SK-N-SH (cell line): ENCODE measurements at regions not wholly inside any gene's neighbourhood (a gene's known extent, or its start where the extent isn't known, plus 50 kb on each side); places are given as distances from the start of the nearest gene placed in this dataset.

Experiments
- CTCF ChIA-PET: fragments of 300-600, 350-600 bp; formaldehyde crosslinking; extraction: SDS; loops from one replicate; lab custom pipeline; 2021; lab: Yijun Ruan, JAX
- POLR2A ChIA-PET: fragments of 350-600 bp; sonication (Branson Sonifier 250); formaldehyde crosslinking; extraction: SDS; loops from one replicate; lab custom pipeline; 2020; ENCODE audit warnings: antibody characterized with exemption, inconsistent platforms; lab: Yijun Ruan, JAX
- DNase-seq: peaks from one replicate; pipeline ENCODE4 v3.0.0; 2012
- H2AFZ ChIP-seq: fragments of 200-600 bp; sonication (generic); 2 replicates; pipeline ENCODE4 v1.8.1; 2016; ENCODE audit warnings: antibody characterized with exemption, mild to moderate bottlenecking, low read depth
- H3F3A ChIP-seq: fragments of 200-600 bp; sonication (generic); replicated peaks from 2 replicates; pipeline ENCODE3; 2016; ENCODE audit warnings: antibody characterized with exemption, mild to moderate bottlenecking; ENCODE audit not compliant: insufficient read depth
- H3K27ac ChIP-seq, 2 experiments: fragments of 200-500 bp in 1 of 2; fragments of 200-600 bp in 1 of 2; sonication (Bioruptor generic) in 1 of 2; sonication (generic), shearing (Covaris generic) in 1 of 2; 2 replicates each; pipeline versions ENCODE4 v1.5.1 to v1.6.1; 2014 to 2016; ENCODE audit warnings: low read depth in 2 of 2, inconsistent platforms in 1 of 2, low read length in 1 of 2, mild to moderate bottlenecking in 1 of 2, mixed read lengths in 1 of 2
- H3K27me3 ChIP-seq: fragments of 200-600 bp; sonication (generic), shearing (Covaris generic); 2 replicates; pipeline ENCODE4 v1.6.1; 2016; ENCODE audit warnings: mixed run types; ENCODE audit not compliant: insufficient read depth
- H3K36me3 ChIP-seq, 2 experiments: fragments of 200-500 bp in 1 of 2; fragments of 200-600 bp in 1 of 2; sonication (Bioruptor generic) in 1 of 2; sonication (generic) in 1 of 2; replicated peaks in 1 of 2; 2 replicates each; pipeline versions ENCODE3 to v1.5.1; 2014 to 2016; ENCODE audit warnings: low read length in 1 of 2, mild to moderate bottlenecking in 1 of 2; ENCODE audit not compliant: insufficient read depth in 2 of 2, control insufficient read depth in 1 of 2
- H3K4me1 ChIP-seq, 2 experiments: fragments of 200-500 bp in 1 of 2; fragments of 200-600 bp in 1 of 2; sonication (Bioruptor generic) in 1 of 2; sonication (generic), shearing (Covaris generic) in 1 of 2; 2 replicates each; pipeline versions ENCODE4 v1.5.1 to v1.6.1; 2014 to 2016; ENCODE audit warnings: low read depth in 1 of 2, low read length in 1 of 2, mixed run types in 1 of 2; ENCODE audit not compliant: insufficient read depth in 2 of 2, control insufficient read depth in 1 of 2
- H3K4me2 ChIP-seq: fragments of 200-600 bp; sonication (generic), shearing (Covaris generic); 2 replicates; pipeline ENCODE4 v1.6.1; 2017; ENCODE audit warnings: mixed run types
- H3K4me3 ChIP-seq, 2 experiments: fragments of 200-500 bp in 1 of 2; fragments of 200-600 bp in 1 of 2; sonication (Bioruptor generic) in 1 of 2; sonication (generic), shearing (Covaris generic) in 1 of 2; 2 replicates each; pipeline versions ENCODE4 v1.5.1 to v1.8.1; 2014 to 2016; ENCODE audit warnings: low read depth in 2 of 2, inconsistent platforms in 1 of 2, low read length in 1 of 2, mild to moderate bottlenecking in 1 of 2, mixed read lengths in 1 of 2, moderate library complexity in 1 of 2
- H3K79me2 ChIP-seq: fragments of 200-600 bp; sonication (generic); 2 replicates; pipeline ENCODE4 v1.8.1; 2017; ENCODE audit warnings: mild to moderate bottlenecking; ENCODE audit not compliant: insufficient read depth
- H3K9ac ChIP-seq: fragments of 200-600 bp; sonication (generic); 2 replicates; pipeline ENCODE4 v1.6.1; 2017; ENCODE audit warnings: mixed run types
- H3K9me2 ChIP-seq: fragments of 200-600 bp; sonication (generic); 2 replicates; pipeline ENCODE4 v1.6.1; 2017; ENCODE audit warnings: mixed run types
- H3K9me3 ChIP-seq: fragments of 200-600 bp; sonication (generic); 2 replicates; pipeline ENCODE4 v1.6.1; 2017; ENCODE audit warnings: mixed run types, mild to moderate bottlenecking, moderate library complexity
- H4K20me1 ChIP-seq: fragments of 200-600 bp; sonication (generic); 2 replicates; pipeline ENCODE4 v1.6.1; 2017; ENCODE audit warnings: mild to moderate bottlenecking, mixed run types; ENCODE audit not compliant: insufficient read depth
- EP300 ChIP-seq, 2 experiments: IDR thresholded peaks; 2 replicates each; pipeline versions ENCODE4 v1.4.0 to v1.6.1; 2012; ENCODE audit warnings: borderline replicate concordance in 1 of 2, low read depth in 1 of 2, low read length in 1 of 2
- EZH2phosphoT487 ChIP-seq: fragments of 200-600 bp; sonication (generic); IDR thresholded peaks from 2 replicates; pipeline ENCODE4 v1.6.1; 2017; ENCODE audit warnings: low read depth, mixed run types, mild to moderate bottlenecking, antibody characterized with exemption, moderate library complexity, borderline replicate concordance
- FOXJ3 ChIP-seq: sonication (generic); formaldehyde crosslinking; IDR thresholded peaks from 2 replicates; pipeline ENCODE4 v1.5.1; 2020; ENCODE audit warnings: mild to moderate bottlenecking, missing genetic modification reagents
- FOXM1 ChIP-seq: IDR thresholded peaks from 2 replicates; pipeline ENCODE4 v1.4.0; 2012; ENCODE audit warnings: low read depth, mild to moderate bottlenecking
- GATA2 ChIP-seq: sonication (generic); formaldehyde crosslinking; IDR thresholded peaks from 2 replicates; pipeline ENCODE4 v1.5.0; 2020; ENCODE audit warnings: mild to moderate bottlenecking, missing genetic modification reagents
- JUND ChIP-seq: IDR thresholded peaks from 2 replicates; pipeline ENCODE4 v1.4.0; 2012
- MEF2A ChIP-seq: IDR thresholded peaks from 2 replicates; pipeline ENCODE4 v1.4.0; 2012; ENCODE audit warnings: low read depth, borderline replicate concordance
- MXI1 ChIP-seq: IDR thresholded peaks from 2 replicates; pipeline ENCODE4 v1.6.1; 2012; ENCODE audit warnings: mild to moderate bottlenecking, low read depth, low read length, improper control_type of control experiment
- NFIC ChIP-seq: IDR thresholded peaks from 2 replicates; pipeline ENCODE4 v1.4.0; 2012; ENCODE audit warnings: borderline replicate concordance
- PBX3 ChIP-seq: IDR thresholded peaks from 2 replicates; pipeline ENCODE4; 2012
- POLR2AphosphoS5 ChIP-seq: IDR thresholded peaks from 2 replicates; pipeline ENCODE4 v1.6.1; 2012; ENCODE audit warnings: low read depth, low read length
- RAD21 ChIP-seq: IDR thresholded peaks from 2 replicates; pipeline ENCODE4 v1.6.1; 2012; ENCODE audit warnings: mild to moderate bottlenecking, low read length
- SMC3 ChIP-seq: IDR thresholded peaks from 2 replicates; pipeline ENCODE4 v1.6.1; 2012; ENCODE audit warnings: low read depth, low read length, improper control_type of control experiment
- TAF1 ChIP-seq: IDR thresholded peaks from 2 replicates; pipeline ENCODE4 v1.6.1; 2012; ENCODE audit warnings: low read depth, mild to moderate bottlenecking, low read length, moderate library complexity, borderline replicate concordance
- TEAD4 ChIP-seq: IDR thresholded peaks from 2 replicates; pipeline ENCODE4 v1.4.0; 2012; ENCODE audit warnings: mild to moderate bottlenecking, borderline replicate concordance; ENCODE audit not compliant: insufficient read depth
- WGBS: methylation state at CpG from one replicate; pipeline ENCODE4 v1.1.6; 2017; ENCODE audit warnings: low lambda C conversion rate; 5-methylcytosine and 5-hydroxymethylcytosine counted together
- TF ChIP-seq, protein P1 (sequence below): fragments of 150-350 bp; IDR thresholded peaks from 2 replicates; pipeline ENCODE4 v1.6.1; 2017; ENCODE audit warnings: antibody characterized with exemption, low read length, low read depth, borderline replicate concordance

DNA sequence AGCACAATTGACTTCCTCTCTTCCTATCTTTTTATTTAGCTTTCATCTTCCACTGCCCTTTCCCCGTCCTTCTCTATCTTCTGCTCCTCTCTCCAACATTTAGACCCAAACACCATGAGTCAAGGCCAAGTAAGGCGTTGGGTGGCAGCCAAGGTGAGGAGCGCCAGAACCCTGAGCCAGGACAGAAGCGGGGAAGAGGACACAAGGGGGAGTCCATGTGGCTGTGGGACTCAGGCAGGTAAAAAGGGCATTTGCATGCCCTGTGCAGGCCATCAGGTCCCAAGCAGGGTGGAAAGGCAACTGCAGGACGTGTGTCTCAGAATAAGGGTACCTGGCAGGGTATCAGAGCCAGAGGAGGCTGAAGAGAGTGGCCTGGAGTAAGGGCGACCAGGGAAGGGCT lies 192.4 kb upstream of the PFKP start (continued):
- TF ChIP-seq PBX3 (no peak), GATA2 (no peak), MXI1 (no peak)

GRCh38 chr10:2873769-2874168 lies 193.6 kb upstream of the PFKP start:
- ChIA-PET POLR2A (no interaction called here), CTCF (interaction anchor here (1.0 to 1.2 kb wide), 2 partner anchors 16 to 54 kb away, joined by 4 read pairs; no protein-coding TSS in a partner anchor)
- H3K4me1 ChIP-seq = no peaks in the 10 kb centered on the region
- WGBS = 16% methylated on average over 2 of the region's 2 CpGs
- H4K20me1 ChIP-seq = no peaks in the 10 kb centered on the region
- H3K27ac ChIP-seq = no peak overlapping the region
- H3K27me3 ChIP-seq = no peaks in the 10 kb centered on the region
- no peaks in the 10 kb centered on the region for H3F3A ChIP-seq
- H3K9me3 ChIP-seq = no peaks in the 10 kb centered on the region
- DNase-seq = no peak
- H3K79me2 ChIP-seq = no peaks in the 10 kb centered on the region
- H2AFZ ChIP-seq = no peak overlapping the region
- H3K9ac ChIP-seq = no peak overlapping the region
- no peak for TF ChIP-seq NFIC
- TF ChIP-seq POLR2AphosphoS5 = no peak
- TF ChIP-seq, protein P1, sequence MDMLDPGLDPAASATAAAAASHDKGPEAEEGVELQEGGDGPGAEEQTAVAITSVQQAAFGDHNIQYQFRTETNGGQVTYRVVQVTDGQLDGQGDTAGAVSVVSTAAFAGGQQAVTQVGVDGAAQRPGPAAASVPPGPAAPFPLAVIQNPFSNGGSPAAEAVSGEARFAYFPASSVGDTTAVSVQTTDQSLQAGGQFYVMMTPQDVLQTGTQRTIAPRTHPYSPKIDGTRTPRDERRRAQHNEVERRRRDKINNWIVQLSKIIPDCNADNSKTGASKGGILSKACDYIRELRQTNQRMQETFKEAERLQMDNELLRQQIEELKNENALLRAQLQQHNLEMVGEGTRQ = no peak
- no peak for TF ChIP-seq MXI1
- no peak for TF ChIP-seq TAF1
- no peak for TF ChIP-seq SMC3
- TF ChIP-seq, all 33 proteins: peak for 0
- no peak overlapping the region for H3K4me2 ChIP-seq
- H3K36me3 ChIP-seq = peaks cover 0 to 4% of the 10 kb centered on the region in 2 experiments
- H3K9me2 ChIP-seq = no peaks in the 10 kb centered on the region
- no peak overlapping the region for H3K4me3 ChIP-seq

- no peak for DNase-seq
- Histone ChIP-seq H3K36me3 (no peaks in the 10 kb centered on the region), H3K27me3 (no peaks in the 10 kb centered on the region), H3F3A (no peaks in the 10 kb centered on the region), H3K27ac (no peak overlapping the region), H3K9me3 (no peaks in the 10 kb centered on the region), H4K20me1 (no peaks in the 10 kb centered on the region), H2AFZ (no peak overlapping the region), H3K79me2 (no peaks in the 10 kb centered on the region), H3K4me2 (no peak overlapping the region), H3K4me1 (no peaks in the 10 kb centered on the region), H3K4me3 (no peak overlapping the region), H3K9me2 (no peaks in the 10 kb centered on the region), H3K9ac (no peak overlapping the region)
- TF ChIP-seq FOXJ3 (CRISPR knock-in tag) = no peak
- no peak for TF ChIP-seq TEAD4
- TF ChIP-seq, protein P1 = no peak
- TF ChIP-seq RAD21 = no peak
- TF ChIP-seq EP300 (IDR thresholded peaks at IDR 0.05; ENCODE audit: borderline replicate concordance in 1 of 2, low read depth in 1 of 2, low read length in 1 of 2) = no peak
- no peak for TF ChIP-seq JUND
- no peak for TF ChIP-seq EZH2phosphoT487
- TF ChIP-seq FOXM1 = no peak
- no peak for TF ChIP-seq MEF2A
- 0% methylated on average over 2 of the region's 2 CpGs for WGBS
- CTCF ChIA-PET = no interaction called here
- POLR2A ChIA-PET = no interaction called here
These were observed 195.6 kb upstream of the PFKP start for GRCh38 chr10:2871673-2872219.
